Heart left ventricle (tissue), 16 donors: ENCODE measurements at regions not wholly inside any gene's neighbourhood (a gene's known extent, or its start where the extent isn't known, plus 50 kb on each side); places are given as distances from the start of the nearest gene placed in this dataset.

Experiments used
- ATAC-seq, 4 donors: fragments of 200-7000 bp; cut with Tn5 transposase; one replicate each; pipeline ENCODE4 v1.9.1; 2020 to 2022; ENCODE audit warnings: moderate library complexity in 4 of 4, mild to moderate bottlenecking in 3 of 4, moderate number of reproducible peaks in 1 of 4
- DNase-seq, 5 donors: peaks; one replicate each; pipeline ENCODE4 v3.0.0-alpha.2; 2020
- H3K27ac ChIP-seq, 12 donors: fragments of 200-600 bp; sonication (generic) in 4 of 12; one replicate each; pipeline versions ENCODE4 v1.5.0 to v1.8.0; 2016 to 2022; ENCODE audit warnings: mild to moderate bottlenecking in 2 of 12
- H3K27me3 ChIP-seq, 9 donors: fragments of 200-600 bp; sonication (generic) in 2 of 9; one replicate each; pipeline versions ENCODE4 v1.5.1 to v1.8.0; 2016 to 2022; ENCODE audit warnings: mild to moderate bottlenecking in 3 of 9
- H3K36me3 ChIP-seq, 9 donors: fragments of 200-600 bp; sonication (generic) in 2 of 9; one replicate each; pipeline versions ENCODE4 v1.5.0 to v1.8.0; 2018 to 2022; ENCODE audit warnings: mild to moderate bottlenecking in 2 of 9
- H3K4me1 ChIP-seq, 12 donors: fragments of 200-600 bp; sonication (generic) in 4 of 12; one replicate each; pipeline versions ENCODE4 v1.5.0 to v1.8.0; 2016 to 2022; ENCODE audit warnings: mild to moderate bottlenecking in 3 of 12
- H3K4me3 ChIP-seq, 12 donors: fragments of 200-600 bp; sonication (generic) in 4 of 12; one replicate each; pipeline versions ENCODE4 v1.5.0 to v1.8.0; 2017 to 2022; ENCODE audit warnings: mild to moderate bottlenecking in 9 of 12, moderate library complexity in 4 of 12
- H3K9me3 ChIP-seq, 12 donors: fragments of 200-600 bp; sonication (generic) in 4 of 12; one replicate each; pipeline versions ENCODE4 v1.5.0 to v1.8.0; 2016 to 2022; ENCODE audit warnings: mild to moderate bottlenecking in 1 of 12
- CTCF ChIP-seq, 12 donors: fragments of 200-600 bp; sonication (generic) in 4 of 12; IDR thresholded peaks; one replicate each; pipeline versions ENCODE4 v1.5.0 to v1.8.0; 2018 to 2022; ENCODE audit warnings: antibody characterized with exemption in 12 of 12, mild to moderate bottlenecking in 5 of 12
- POLR2A ChIP-seq, 2 donors: fragments of 450-650 bp; IDR thresholded peaks; one replicate each; pipeline ENCODE4 v1.6.1; 2017; ENCODE audit warnings: antibody characterized with exemption in 2 of 2, mild to moderate bottlenecking in 2 of 2, moderate library complexity in 2 of 2
- WGBS, 4 donors: extraction: QIAGEN DNeasy Blood & Tissue Kit in 2 of 4; methylation state at CpG; one replicate each; pipeline versions ENCODE4 v1.1.5 to v1.1.7; 2013 to 2018; 5-methylcytosine and 5-hydroxymethylcytosine counted together
- intact Hi-C, 10 donors: fragments of 100-400 bp; cut with DNase I; formaldehyde crosslinking; loops; one replicate each; pipeline versions ENCODE4 v1.11.1 to v1.14.2; 2022
- donor health status: ischemic (EF 13 %, LVEDD 7.1; RV severe dilation, severe dysfunction).
- donor health status: healthy with polysubstance abuse.
- donor health status: DM: no; HTN: yes; CAD: no.
- donor health status: DM: no; HTN: no; CAD: no.
- donor health status: ischemic (EF 25% LVEDD 6.9; RV normal size, moderate dysfunction).
- donor health status: ischemic (EF 25% LVEDD 5.7; RV mildly dilated, moderate dysfunction).
- donor health status: healthy.
- donor health status: DM: yes; HTN: yes; CAD: no.
- donor health status: ischemic (EF 35%, LVEDD 5.7; RV mildly dilated, moderate dysfunction).
- donor health status: nonischemic (EF 11% LVEDD 7.7; RV severe dilation, severe dysfunction).
- donor health status: DM: yes; HTN: yes; CAD: no.
- donor health status: PGD.
- donor health status: ischemic (EF 29% LVEDD 5.4; RV normal size, mild dysfunction).
- donor health status: nonischemic (EF 23%, LVEDD 6.1; RV moderate dilation, normal function).

GRCh38 chr1:172870901-172871606, 179.7 kb downstream of the TNFSF18 start:
- TF ChIP-seq POLR2A (IDR thresholded peaks at IDR 0.05) (no peak), CTCF (IDR thresholded peaks at IDR 0.05) (no peak)
- Histone ChIP-seq H3K4me1 (no peaks in the 10 kb centered on the region), H3K36me3 (no peaks in the 10 kb centered on the region), H3K9me3 (no peaks in the 10 kb centered on the region), H3K27me3 (no peaks in the 10 kb centered on the region), H3K4me3 (no peak overlapping the region), H3K27ac (no peak overlapping the region)
- DNase-seq = no peak
- no peak for ATAC-seq
- intact Hi-C loops = no loop called here

DNA sequence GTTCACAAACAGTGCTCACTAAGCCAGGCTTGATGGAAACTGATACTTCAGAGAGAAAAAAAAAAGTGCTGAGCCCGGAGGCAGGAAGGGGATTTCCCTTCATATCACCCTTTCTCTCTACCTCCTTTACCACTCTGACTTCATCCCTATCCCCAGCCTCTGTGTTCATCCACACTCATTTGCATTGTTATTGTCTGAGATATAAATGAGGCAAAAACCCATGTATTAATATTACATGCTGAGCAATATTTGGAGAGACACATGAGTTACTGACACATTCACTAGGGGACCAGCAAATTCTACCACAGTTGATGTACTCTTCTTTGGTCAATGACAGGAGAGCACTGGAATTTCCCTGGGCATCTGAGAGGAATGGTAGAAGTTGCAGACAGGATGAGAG, 175.8 kb downstream of the TNFSF18 start:
- no peak for DNase-seq
- TF ChIP-seq POLR2A (IDR thresholded peaks at IDR 0.05) (no peak), CTCF (IDR thresholded peaks at IDR 0.05) (no peak)

GRCh38 chr1:172875892-172876291, 174.8 kb downstream of the TNFSF18 start:
- Histone ChIP-seq H3K4me1 (no peaks in the 10 kb centered on the region), H3K9me3 (peaks cover 0 to 9% (median 0%) of the 10 kb centered on the region in 12 donors), H3K27ac (no peak overlapping the region), H3K27me3 (no peaks in the 10 kb centered on the region), H3K36me3 (no peaks in the 10 kb centered on the region), H3K4me3 (no peak overlapping the region)
- no peak for ATAC-seq
- no peak for TF ChIP-seq CTCF (IDR thresholded peaks at IDR 0.05)
- TF ChIP-seq POLR2A (IDR thresholded peaks at IDR 0.05) = no peak
- intact Hi-C loops = no loop called here
- DNase-seq = no peak

More for the DNA sequence above, 175.8 kb downstream of the TNFSF18 start:
- WGBS, 4 donors = 31 to 49% (median 43%) methylated on average over 1 of the region's 1 CpG
- intact Hi-C loops = no loop called here
- ATAC-seq = no peak
- H3K27me3 ChIP-seq = no peaks in the 10 kb centered on the region
- H3K36me3 ChIP-seq = no peaks in the 10 kb centered on the region
- no peaks in the 10 kb centered on the region for H3K4me1 ChIP-seq
- peaks cover 0 to 7% (median 0%) of the 10 kb centered on the region in 12 donors for H3K9me3 ChIP-seq
- H3K27ac ChIP-seq = no peak overlapping the region
- H3K4me3 ChIP-seq = no peak overlapping the region

DNA sequence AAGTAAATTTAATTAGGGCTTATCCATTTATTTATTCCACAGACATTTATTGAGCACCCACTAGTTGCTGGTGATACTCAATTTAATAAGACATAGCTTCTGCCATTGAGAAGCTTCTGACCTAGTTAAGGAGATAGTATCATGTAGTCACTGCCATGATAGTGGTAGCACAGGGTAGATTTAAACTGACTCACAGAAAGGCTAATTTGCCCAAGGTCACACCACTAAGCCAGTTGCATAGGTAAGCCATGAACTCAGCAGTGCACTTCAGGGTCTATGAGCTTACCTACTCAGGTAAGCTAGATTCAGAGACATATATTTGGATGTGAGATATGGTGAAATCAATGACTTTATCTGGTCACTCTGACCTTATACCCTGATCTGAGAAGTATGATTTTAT, 168.4 kb downstream of the TNFSF18 start:
- DNase-seq = no peak
- H3K27me3 ChIP-seq = peaks cover 0 to 5% (median 0%) of the 10 kb centered on the region in 9 donors
- intact Hi-C loops = no loop called here
- TF ChIP-seq CTCF (IDR thresholded peaks at IDR 0.05) = no peak
- TF ChIP-seq POLR2A (IDR thresholded peaks at IDR 0.05) = no peak
- H3K4me3 ChIP-seq = no peak overlapping the region
- H3K9me3 ChIP-seq = peaks cover 0 to 9% (median 0%) of the 10 kb centered on the region in 12 donors
- ATAC-seq = no peak
- no peaks in the 10 kb centered on the region for H3K36me3 ChIP-seq
- H3K4me1 ChIP-seq = peaks cover 0 to 10% (median 0%) of the 10 kb centered on the region in 12 donors
- H3K27ac ChIP-seq = no peak overlapping the region
